Omental fat pad (tissue), 3 donors: ENCODE measurements at regions not wholly inside any gene's neighbourhood (a gene's known extent, or its start where the extent isn't known, plus 50 kb on each side); places are given as distances from the start of the nearest gene placed in this dataset.
"Not testable (repeated sequence)": the region's sequence is repeated elsewhere in the genome, so short reads cannot be mapped to it uniquely, and the experiment has no call there.

Experiments
- ATAC-seq: fragments of 150-250 bp; one replicate; pipeline ENCODE4 v1.9.1; 2016; ENCODE audit warnings: mild to moderate bottlenecking, moderate library complexity; ENCODE audit not compliant: low FRiP score
- DNase-seq: peaks from one replicate; pipeline ENCODE4 v3.0.0-alpha.2; 2019; ENCODE audit warnings: low spot score
- TF ChIP-seq, protein P1 (sequence below), 3 donors: fragments of 450-650 bp; IDR thresholded peaks; one replicate each; pipeline ENCODE4 v1.5.1; 2016 to 2017; ENCODE audit warnings: antibody characterized with exemption in 3 of 3, mild to moderate bottlenecking in 3 of 3, moderate library complexity in 2 of 3

DNA sequence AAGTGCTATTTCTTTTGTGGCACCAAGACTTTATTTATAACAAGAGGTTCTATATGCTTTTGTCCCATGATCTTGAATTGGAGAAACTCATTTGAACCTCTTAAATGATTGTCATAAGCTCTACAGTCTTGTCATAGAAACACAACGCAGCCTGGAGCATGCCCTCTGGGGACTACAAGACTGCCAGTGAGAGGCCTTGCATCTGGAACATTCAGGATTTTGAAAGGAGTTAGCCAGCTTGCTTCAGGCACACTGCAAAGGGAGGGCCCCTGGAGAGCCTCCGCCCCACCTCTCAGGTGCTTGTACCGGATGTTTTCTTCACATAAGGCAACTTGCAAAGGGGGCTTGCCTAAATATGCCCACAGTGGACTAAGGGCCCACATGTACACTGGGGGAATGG is 130.5 kb downstream of the LIG4 start:
- ATAC-seq (no peak), DNase-seq (no peak)
- TF ChIP-seq, protein P1, sequence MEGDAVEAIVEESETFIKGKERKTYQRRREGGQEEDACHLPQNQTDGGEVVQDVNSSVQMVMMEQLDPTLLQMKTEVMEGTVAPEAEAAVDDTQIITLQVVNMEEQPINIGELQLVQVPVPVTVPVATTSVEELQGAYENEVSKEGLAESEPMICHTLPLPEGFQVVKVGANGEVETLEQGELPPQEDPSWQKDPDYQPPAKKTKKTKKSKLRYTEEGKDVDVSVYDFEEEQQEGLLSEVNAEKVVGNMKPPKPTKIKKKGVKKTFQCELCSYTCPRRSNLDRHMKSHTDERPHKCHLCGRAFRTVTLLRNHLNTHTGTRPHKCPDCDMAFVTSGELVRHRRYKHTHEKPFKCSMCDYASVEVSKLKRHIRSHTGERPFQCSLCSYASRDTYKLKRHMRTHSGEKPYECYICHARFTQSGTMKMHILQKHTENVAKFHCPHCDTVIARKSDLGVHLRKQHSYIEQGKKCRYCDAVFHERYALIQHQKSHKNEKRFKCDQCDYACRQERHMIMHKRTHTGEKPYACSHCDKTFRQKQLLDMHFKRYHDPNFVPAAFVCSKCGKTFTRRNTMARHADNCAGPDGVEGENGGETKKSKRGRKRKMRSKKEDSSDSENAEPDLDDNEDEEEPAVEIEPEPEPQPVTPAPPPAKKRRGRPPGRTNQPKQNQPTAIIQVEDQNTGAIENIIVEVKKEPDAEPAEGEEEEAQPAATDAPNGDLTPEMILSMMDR (IDR thresholded peaks at IDR 0.05), result no peak

DNA sequence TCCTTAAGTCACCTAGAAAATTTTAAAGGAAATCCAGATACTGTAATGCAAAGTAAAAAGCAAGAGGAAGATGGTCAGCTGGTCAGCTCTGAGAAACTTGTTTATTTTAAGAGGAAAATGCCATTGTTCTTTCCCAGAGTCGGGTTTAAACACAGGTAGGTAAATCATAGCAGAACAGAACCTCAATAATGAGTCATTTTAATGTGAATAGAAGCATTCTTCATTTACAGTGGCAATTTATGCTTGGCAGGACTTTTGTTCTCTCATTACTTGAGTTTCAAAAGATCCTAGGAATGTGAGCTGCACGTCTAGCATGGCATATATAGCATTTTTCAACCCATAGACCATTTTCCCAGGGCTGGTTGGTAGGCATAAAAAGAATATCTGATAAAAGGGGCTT is 132.3 kb downstream of the LIG4 start:
- no peak for ATAC-seq
- no peak for DNase-seq
- TF ChIP-seq, protein P1 (IDR thresholded peaks at IDR 0.05), result no peak

DNA sequence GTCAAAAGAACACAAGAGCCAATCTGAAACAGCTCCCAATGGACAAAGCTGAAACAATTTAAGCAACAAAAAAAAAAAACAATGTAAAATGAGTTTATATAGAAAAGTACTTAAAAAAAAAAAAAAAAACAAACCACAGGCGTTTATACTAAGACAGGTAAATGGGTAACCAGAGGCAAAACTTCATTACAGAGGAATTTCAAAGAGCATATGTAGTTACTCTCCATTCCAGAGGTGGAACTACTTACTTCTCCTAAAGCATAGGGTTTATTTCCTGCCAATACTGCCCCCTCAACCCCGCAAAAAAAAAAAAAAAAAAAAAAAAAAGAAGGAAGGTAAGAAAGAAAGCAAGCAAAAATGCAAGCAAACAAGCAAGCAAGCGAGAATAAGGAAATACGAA is 132.9 kb downstream of the LIG4 start:
- DNase-seq, result no peak
- TF ChIP-seq, protein P1 (IDR thresholded peaks at IDR 0.05), result no peak
- no peak for ATAC-seq

DNA sequence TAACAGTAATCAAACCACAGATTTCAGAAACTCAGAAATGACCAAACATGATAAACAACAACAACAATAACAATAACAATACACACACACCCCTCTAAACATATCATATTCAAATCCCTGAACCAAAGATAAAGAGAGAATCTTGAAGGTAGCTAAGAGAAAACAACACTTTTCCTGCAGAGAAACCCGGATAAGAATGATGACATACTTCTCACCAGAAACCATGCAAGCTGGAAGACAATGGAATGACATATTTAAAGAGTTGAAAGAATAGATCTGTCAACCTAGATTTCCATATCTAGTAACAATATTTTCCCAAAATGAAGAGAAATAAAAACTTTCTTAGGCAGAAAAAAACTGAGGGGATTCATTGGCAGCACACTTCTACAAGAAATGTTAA is 138.1 kb downstream of the LIG4 start:
- TF ChIP-seq, protein P1 (IDR thresholded peaks at IDR 0.05), result no peak
- ATAC-seq (no peak), DNase-seq (no peak)

DNA sequence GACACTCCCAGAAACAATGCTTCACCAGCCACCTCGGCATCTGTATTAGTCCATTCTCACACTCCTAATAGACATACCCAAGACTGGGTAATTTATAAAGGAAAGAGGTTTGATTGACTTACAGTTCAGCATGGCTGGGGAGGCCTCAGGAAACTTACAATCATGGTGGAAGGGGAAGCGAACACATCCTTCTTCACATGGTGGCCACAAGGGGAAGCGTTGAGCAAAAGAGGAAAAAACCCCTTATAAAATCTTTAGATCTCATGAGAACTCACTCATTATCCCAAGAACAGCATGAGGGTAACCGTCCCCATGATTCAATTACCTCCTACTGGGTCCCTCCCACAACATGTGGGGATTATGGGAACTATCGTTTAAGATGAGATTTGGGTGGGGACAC is 140.9 kb downstream of the LIG4 start:
- not testable (repeated sequence) for ATAC-seq, DNase-seq

DNA sequence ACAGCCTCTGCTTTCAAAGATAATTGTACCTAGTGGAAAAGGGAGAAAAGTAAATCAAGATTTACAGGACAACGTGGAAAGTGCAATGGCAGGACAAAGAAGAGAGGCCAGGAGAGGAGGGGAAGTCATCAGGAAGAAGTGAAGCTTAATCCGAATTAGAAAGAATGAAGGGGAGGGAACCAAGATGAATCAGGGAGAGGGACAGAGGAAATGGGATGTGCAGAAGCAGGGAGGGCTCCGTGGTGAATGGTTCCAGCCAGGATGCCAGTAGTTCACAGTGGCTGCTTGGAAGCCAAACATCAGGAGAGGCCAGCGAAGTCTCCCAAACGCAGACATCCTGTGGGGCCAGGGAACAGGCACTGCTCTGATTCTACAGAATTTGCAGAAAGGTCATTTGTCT is 144.4 kb downstream of the LIG4 start:
- no peak for ATAC-seq
- TF ChIP-seq, protein P1 (IDR thresholded peaks at IDR 0.05), result no peak
- DNase-seq, result no peak

DNA sequence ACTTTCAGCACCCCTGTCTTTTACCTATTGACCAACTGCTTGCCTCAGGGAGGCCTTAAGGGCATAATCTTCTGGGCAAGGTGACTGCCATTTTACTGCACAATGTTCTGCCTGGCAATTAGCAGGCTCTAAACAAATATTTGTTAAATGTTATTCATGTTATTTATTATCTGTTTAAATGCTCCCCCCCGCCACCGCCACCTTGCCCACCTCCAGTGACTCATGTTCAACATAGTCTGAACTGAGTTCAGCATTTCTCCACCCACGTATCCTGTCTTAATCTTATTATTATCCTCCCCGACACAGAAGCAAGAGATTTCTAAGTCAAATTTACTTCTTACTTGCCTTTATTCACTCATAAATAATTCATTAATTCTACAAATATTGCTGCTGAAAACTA is 144.8 kb downstream of the LIG4 start:
- DNase-seq, result no peak
- TF ChIP-seq, protein P1 (IDR thresholded peaks at IDR 0.05), result no peak
- ATAC-seq, result no peak
